Adrenal gland (tissue), 9 donors: ENCODE measurements at regions not wholly inside any gene's neighbourhood (a gene's known extent, or its start where the extent isn't known, plus 50 kb on each side); places are given as distances from the start of the nearest gene placed in this dataset.

Experiments
- DNase-seq, 7 donors: peaks; one replicate each; pipeline ENCODE4 v3.0.0-alpha.2; 2019 to 2020
- H3K27ac ChIP-seq, 5 donors: fragments of 200-600 bp; sonication (generic) in 4 of 5; 1 replicate in 3 of 5; 2 replicates in 2 of 5; pipeline versions ENCODE4 v1.5.1 to v1.8.0; 2016 to 2020; ENCODE audit warnings: mild to moderate bottlenecking in 1 of 5
- H3K27me3 ChIP-seq: fragments of 200-600 bp; 2 replicates; pipeline ENCODE4 v1.8.0; 2021
- H3K36me3 ChIP-seq, 2 donors: fragments of 200-600 bp; replicated peaks in 1 of 2; 1 replicate in 1 of 2; 2 replicates in 1 of 2; pipeline versions ENCODE4 v1.5.1 to v1.8.0; 2018 to 2022
- H3K4me1 ChIP-seq, 2 donors: fragments of 200-600 bp; replicated peaks in 1 of 2; 1 replicate in 1 of 2; 2 replicates in 1 of 2; pipeline versions ENCODE4 v1.5.1 to v1.8.0; 2018 to 2021
- H3K4me3 ChIP-seq, 4 donors: fragments of 200-600 bp; sonication (generic) in 3 of 4; one replicate each; pipeline ENCODE4 v1.5.1; 2016 to 2018
- H3K9me3 ChIP-seq, 3 donors: fragments of 200-600 bp; sonication (generic) in 1 of 3; replicated peaks in 1 of 3; 1 replicate in 2 of 3; 2 replicates in 1 of 3; pipeline versions ENCODE4 v1.5.1 to v1.8.0; 2016 to 2021
- POLR2A ChIP-seq, 2 donors: fragments of 450-650 bp; IDR thresholded peaks; one replicate each; pipeline ENCODE4 v1.6.1; 2017; ENCODE audit warnings: antibody characterized with exemption in 2 of 2, mild to moderate bottlenecking in 2 of 2, moderate library complexity in 1 of 2
- WGBS, 4 donors: extraction: QIAGEN DNeasy Blood & Tissue Kit in 2 of 4; methylation state at CpG; one replicate each; pipeline versions ENCODE4 v1.1.5 to v1.1.7; 2013 to 2017; 5-methylcytosine and 5-hydroxymethylcytosine counted together
- intact Hi-C, 2 donors: fragments of 100-400 bp; cut with DNase I; formaldehyde crosslinking; loops; one replicate each; pipeline versions ENCODE4 v1.14.1 to v1.15.0; 2022 to 2023
- TF ChIP-seq, protein P1 (sequence below), 6 experiments: fragments of 450-650 bp in 4 of 6; fragments of 200-600 bp in 2 of 6; sonication (generic) in 1 of 6; IDR thresholded peaks; 1 replicate in 5 of 6; 2 replicates in 1 of 6; pipeline versions ENCODE4 v1.5.1 to v1.8.0; 2016 to 2021; ENCODE audit warnings: antibody characterized with exemption in 6 of 6, mild to moderate bottlenecking in 2 of 6, moderate library complexity in 1 of 6
- donor health status: healthy with polysubstance abuse.
- donor health status: Bipolar disorder and iron deficiency.
- donor health status: DM: yes; HTN: yes; CAD: no.
- donor health status: DM: no; HTN: no; CAD: no.
- donor health status: DM: no; HTN: no; CAD: no.

DNA sequence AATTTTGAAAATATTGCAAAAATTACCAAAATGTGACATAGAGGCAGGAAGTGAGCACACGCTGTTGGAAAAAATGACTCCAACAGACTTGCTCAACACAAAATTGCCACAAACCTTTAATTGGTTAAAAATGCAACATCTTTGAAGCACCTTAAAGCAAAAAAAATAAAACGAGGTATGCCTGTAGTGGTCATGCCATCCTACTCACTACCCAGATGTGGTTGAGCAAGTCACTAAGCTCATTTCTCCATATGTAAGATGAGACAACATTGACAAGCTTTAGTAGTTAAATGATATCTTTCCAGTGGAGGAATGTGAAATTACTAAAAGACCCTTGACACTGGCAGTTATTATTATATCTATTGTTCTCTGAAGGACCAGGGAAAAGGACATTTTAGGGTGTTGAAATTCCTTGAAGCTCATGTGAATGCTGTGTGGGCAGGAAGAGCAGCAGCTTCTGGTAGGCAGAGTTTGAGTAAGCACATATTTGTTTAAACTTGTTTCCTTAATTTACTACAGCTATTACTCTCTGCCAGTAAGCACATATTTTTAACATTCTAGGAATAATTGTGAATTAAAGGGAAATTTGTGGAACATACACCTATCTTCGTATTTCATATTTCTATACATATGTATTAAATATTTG is 131.6 kb upstream of the P2RY1 start:
- no peak for DNase-seq
- Histone ChIP-seq H3K9me3 (no peaks in the 10 kb centered on the region), H3K4me3 (no peak overlapping the region), H3K4me1 (no peaks in the 10 kb centered on the region), H3K27me3 (no peaks in the 10 kb centered on the region), H3K27ac (no peak overlapping the region), H3K36me3 (no peaks in the 10 kb centered on the region)
- TF ChIP-seq POLR2A (IDR thresholded peaks at IDR 0.05): no peak
- TF ChIP-seq, protein P1, sequence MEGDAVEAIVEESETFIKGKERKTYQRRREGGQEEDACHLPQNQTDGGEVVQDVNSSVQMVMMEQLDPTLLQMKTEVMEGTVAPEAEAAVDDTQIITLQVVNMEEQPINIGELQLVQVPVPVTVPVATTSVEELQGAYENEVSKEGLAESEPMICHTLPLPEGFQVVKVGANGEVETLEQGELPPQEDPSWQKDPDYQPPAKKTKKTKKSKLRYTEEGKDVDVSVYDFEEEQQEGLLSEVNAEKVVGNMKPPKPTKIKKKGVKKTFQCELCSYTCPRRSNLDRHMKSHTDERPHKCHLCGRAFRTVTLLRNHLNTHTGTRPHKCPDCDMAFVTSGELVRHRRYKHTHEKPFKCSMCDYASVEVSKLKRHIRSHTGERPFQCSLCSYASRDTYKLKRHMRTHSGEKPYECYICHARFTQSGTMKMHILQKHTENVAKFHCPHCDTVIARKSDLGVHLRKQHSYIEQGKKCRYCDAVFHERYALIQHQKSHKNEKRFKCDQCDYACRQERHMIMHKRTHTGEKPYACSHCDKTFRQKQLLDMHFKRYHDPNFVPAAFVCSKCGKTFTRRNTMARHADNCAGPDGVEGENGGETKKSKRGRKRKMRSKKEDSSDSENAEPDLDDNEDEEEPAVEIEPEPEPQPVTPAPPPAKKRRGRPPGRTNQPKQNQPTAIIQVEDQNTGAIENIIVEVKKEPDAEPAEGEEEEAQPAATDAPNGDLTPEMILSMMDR (IDR thresholded peaks at IDR 0.05): no peak
- intact Hi-C loops: no loop called here
- 50 to 58% (median 56%) methylated on average over 3 of the region's 3 CpGs for WGBS, 4 donors

DNA sequence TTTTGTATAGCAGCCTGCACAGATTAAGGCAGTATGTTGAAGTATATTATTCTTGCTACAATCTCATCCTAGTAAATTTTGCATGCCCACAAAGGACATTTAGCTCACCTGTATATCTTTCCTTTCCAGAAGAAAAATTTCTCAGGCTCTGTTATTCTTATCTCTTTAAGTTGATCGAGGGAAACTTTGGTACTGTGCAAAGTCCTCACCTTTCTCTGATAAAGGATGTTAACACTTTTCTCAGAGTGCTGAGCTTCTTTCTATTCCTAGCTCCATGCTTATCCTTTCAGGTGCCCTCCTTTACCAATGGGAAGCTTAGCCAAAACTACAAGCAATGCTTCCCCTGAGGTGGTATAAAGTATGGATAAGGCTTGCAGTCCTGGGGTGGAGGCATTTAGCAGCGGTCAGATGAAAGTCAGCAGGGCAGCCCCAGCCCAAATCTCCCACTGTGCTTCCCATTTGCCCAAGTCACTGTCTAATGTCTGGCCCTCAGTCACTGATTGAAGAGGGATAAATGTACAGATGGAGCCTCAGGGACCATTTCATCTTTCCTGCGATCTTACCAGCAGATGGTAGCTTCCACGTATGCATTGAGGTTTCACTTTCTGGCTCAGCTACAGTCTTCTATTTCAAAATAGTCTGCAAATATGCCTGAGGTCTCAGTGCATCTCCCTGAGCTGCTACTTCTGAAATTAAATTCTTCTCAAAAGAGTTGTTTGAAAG is 127.8 kb upstream of the P2RY1 start:
- Histone ChIP-seq H3K4me1 (no peaks in the 10 kb centered on the region), H3K36me3 (no peaks in the 10 kb centered on the region), H3K4me3 (no peak overlapping the region), H3K27me3 (no peaks in the 10 kb centered on the region), H3K9me3 (no peaks in the 10 kb centered on the region), H3K27ac (no peak overlapping the region)
- intact Hi-C loops: no loop called here
- no peak for TF ChIP-seq POLR2A (IDR thresholded peaks at IDR 0.05)
- TF ChIP-seq, protein P1 (IDR thresholded peaks at IDR 0.05): no peak
- 50 to 70% (median 61%) methylated on average over 3 to 4 of the region's 4 CpGs for WGBS, 4 donors
- DNase-seq: no peak

DNA sequence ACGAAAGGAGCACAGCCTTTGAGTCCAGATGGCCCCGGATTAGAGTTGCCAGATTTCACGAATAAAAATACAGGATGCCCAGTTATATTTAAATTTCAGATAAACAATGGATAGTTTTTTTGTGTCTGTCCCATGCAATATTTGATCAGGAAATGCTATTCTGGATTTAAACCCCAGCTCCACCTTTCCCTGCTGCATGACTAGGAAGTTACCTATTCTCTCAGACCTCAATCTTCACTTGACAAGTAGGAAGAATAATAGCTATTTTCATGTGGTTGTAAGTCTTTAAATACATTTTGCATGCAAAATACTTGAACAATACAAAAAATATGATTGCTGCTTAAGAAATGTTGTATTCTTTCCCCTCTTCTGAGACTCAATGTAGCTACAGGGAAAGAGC is 125.3 kb upstream of the P2RY1 start:
- Histone ChIP-seq H3K9me3 (no peaks in the 10 kb centered on the region), H3K4me1 (no peaks in the 10 kb centered on the region), H3K36me3 (no peaks in the 10 kb centered on the region), H3K27me3 (no peaks in the 10 kb centered on the region), H3K4me3 (no peak overlapping the region), H3K27ac (no peak overlapping the region)
- DNase-seq: no peak
- TF ChIP-seq POLR2A (IDR thresholded peaks at IDR 0.05): no peak
- TF ChIP-seq, protein P1 (IDR thresholded peaks at IDR 0.05): no peak
- 79 to 91% (median 84%) methylated on average over 3 of the region's 3 CpGs for WGBS, 4 donors
- intact Hi-C loops: no loop called here

DNA sequence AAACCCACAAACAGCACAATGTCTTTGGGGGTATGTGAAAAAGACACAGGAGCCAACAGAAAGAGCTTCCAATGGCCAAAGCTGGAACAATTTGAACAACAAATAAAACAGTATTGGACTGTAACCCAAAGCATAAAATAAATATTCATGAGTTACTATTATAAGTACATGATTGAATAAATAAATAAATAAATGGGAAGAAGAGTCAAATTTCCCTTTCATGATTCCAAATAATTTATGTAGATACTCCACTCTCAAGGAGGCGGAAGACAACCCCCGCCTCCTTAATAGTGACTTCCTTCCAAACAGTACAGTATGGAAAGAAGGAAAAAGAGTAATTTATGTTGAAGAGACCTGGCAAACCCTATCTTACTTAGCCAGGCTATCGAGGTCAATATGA is 124.4 kb upstream of the P2RY1 start:
- H3K4me1 ChIP-seq: no peaks in the 10 kb centered on the region
- TF ChIP-seq, protein P1 (IDR thresholded peaks at IDR 0.05): no peak
- TF ChIP-seq POLR2A (IDR thresholded peaks at IDR 0.05): no peak

More for the DNA sequence above, 124.4 kb upstream of the P2RY1 start:
- Histone ChIP-seq H3K36me3 (no peaks in the 10 kb centered on the region), H3K27ac (no peak overlapping the region), H3K27me3 (no peaks in the 10 kb centered on the region), H3K9me3 (no peaks in the 10 kb centered on the region), H3K4me3 (no peak overlapping the region)
- intact Hi-C loops: no loop called here
- no peak for DNase-seq
- 82 to 88% (median 83%) methylated on average over 3 of the region's 3 CpGs for WGBS, 4 donors
